Thyroid gland (tissue), 4 donors: ENCODE measurements at regions not wholly inside any gene's neighbourhood (a gene's known extent, or its start where the extent isn't known, plus 50 kb on each side); places are given as distances from the start of the nearest gene placed in this dataset.

Experiments used
- POLR2A ChIP-seq, 2 donors: fragments of 450-650 bp; IDR thresholded peaks; one replicate each; pipeline ENCODE4 v1.6.1; 2017; ENCODE audit warnings: antibody characterized with exemption in 2 of 2, mild to moderate bottlenecking in 2 of 2, moderate library complexity in 1 of 2
- TF ChIP-seq, protein P1 (sequence below), 6 experiments: fragments of 200-600 bp in 3 of 6; fragments of 450-650 bp in 3 of 6; sonication (generic) in 3 of 6; IDR thresholded peaks; one replicate each; pipeline ENCODE4 v1.5.1; 2016 to 2019; ENCODE audit warnings: antibody characterized with exemption in 6 of 6, mild to moderate bottlenecking in 2 of 6, inconsistent platforms in 1 of 6, moderate library complexity in 1 of 6

DNA sequence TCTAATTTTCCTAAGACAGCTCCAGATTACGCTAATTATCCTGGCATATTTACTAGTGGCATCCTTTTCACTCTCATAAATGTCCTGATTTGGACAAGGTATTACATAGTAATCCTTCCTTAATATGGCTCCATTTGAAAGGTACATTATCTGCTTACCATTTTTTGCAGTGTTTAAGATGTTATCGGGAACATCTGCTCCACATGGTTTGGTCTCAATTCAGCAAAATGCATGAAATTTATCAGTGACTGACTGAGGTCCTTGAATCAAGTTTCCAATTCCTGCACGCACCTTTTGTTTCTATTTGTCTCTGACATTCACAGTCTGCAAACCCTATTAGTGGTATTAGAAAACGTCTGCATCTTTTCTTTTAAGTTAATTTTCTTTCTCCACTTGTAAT lies 384.1 kb upstream of the KIAA1217 start:
- TF ChIP-seq, protein P1, sequence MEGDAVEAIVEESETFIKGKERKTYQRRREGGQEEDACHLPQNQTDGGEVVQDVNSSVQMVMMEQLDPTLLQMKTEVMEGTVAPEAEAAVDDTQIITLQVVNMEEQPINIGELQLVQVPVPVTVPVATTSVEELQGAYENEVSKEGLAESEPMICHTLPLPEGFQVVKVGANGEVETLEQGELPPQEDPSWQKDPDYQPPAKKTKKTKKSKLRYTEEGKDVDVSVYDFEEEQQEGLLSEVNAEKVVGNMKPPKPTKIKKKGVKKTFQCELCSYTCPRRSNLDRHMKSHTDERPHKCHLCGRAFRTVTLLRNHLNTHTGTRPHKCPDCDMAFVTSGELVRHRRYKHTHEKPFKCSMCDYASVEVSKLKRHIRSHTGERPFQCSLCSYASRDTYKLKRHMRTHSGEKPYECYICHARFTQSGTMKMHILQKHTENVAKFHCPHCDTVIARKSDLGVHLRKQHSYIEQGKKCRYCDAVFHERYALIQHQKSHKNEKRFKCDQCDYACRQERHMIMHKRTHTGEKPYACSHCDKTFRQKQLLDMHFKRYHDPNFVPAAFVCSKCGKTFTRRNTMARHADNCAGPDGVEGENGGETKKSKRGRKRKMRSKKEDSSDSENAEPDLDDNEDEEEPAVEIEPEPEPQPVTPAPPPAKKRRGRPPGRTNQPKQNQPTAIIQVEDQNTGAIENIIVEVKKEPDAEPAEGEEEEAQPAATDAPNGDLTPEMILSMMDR (IDR thresholded peaks at IDR 0.05): no peak
- no peak for TF ChIP-seq POLR2A (IDR thresholded peaks at IDR 0.05)
